OCI-LY7 (cell line): ENCODE measurements at regions not wholly inside any gene's neighbourhood (a gene's known extent, or its start where the extent isn't known, plus 50 kb on each side); places are given as distances from the start of the nearest gene placed in this dataset.

Experiments used
- CTCF ChIP-seq: fragments of 200-600 bp; sonication (generic); conservative IDR thresholded peaks from 2 replicates; pipeline ENCODE4 v1.5.1; 2014; ENCODE audit warnings: mild to moderate bottlenecking, antibody characterized with exemption, low read length, moderate library complexity, mixed read lengths
- EZH2phosphoT487 ChIP-seq: fragments of 200-600 bp; sonication (generic); IDR thresholded peaks from 2 replicates; pipeline ENCODE4 v1.6.1; 2018; ENCODE audit warnings: low read depth, borderline replicate concordance, mild to moderate bottlenecking, mixed run types, antibody characterized with exemption, low read length, moderate library complexity, mixed read lengths

- no peak for TF ChIP-seq CTCF
- TF ChIP-seq EZH2phosphoT487, result no peak
These were observed 73.3 kb downstream of the RFC3 start for GRCh38 chr13:33891196-33891742.
